ENCODE measurements at regions not wholly inside any gene's neighbourhood (a gene's known extent, or its start where the extent isn't known, plus 50 kb on each side); places are given as distances from the start of the nearest gene placed in this dataset.

DNA sequence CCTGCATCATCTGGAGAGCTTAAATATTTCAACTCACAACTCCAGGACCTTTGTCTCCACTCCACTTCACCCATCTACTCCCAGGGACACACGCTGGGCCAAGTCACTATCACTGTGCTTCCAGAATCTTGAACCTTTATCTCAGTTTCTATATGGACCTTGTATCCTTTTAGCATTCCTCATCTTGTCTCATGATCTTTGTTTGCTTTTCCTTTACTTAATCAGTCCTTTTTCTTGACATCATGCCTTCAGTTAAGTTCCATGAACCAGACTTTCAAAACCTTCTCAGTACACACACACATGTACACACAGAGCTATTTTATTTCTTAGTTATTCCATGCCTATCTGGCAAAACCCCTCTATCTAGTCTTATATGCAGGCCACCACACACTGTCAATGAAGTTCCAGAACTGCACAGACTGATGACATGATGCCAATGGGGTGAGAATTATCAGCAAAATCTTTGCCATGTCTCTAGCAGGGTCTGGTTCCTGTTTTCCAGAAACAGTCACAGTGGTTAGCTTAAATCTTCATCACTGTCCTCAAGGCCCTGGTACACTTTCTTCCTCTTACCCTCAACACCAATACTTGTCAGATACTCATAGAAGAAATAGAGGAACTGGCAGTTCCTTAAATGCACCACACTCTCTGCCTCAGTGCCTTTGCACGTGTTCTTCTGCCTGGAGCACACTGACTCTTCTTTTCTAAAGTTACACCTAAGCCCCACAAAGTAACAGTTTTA lies 77.6 kb upstream of the STARD13 start:
- no peak for DNase-seq
- no peaks in the 10 kb centered on the region for H3K27me3 ChIP-seq

DNA sequence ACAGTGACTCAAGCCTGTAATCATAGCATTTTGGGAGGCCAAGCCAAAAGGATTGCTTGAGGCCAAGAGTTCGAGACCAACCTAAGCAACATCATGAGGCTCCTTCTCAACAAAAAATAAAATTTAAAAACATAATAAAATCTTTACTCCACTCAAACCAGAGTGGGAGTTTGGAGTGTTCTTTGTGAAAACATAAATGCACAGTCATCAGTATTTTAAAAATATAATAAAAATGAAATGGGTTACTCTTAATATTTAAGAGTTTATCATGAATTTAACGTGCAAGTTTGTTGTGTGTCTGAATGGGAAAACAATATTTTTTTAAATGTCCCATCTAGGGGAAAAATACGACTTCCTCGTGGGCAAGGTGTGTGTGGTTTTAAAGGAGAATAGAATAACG lies 78.6 kb upstream of the STARD13 start:
- no peaks in the 10 kb centered on the region for H3K4me1 ChIP-seq
- no peaks in the 10 kb centered on the region for H3K36me3 ChIP-seq
- H3K27ac ChIP-seq = no peak overlapping the region
- no peak overlapping the region for H3K4me3 ChIP-seq
- H3K9me3 ChIP-seq (replicated peaks) = peaks cover 5% of the 10 kb centered on the region; the same call in 1 of the 2 replicates
- no peaks in the 10 kb centered on the region for H3K27me3 ChIP-seq
- DNase-seq = no peak

More for the DNA sequence above, 77.6 kb upstream of the STARD13 start:
- Histone ChIP-seq H3K4me3 (no peak overlapping the region), H3K36me3 (no peaks in the 10 kb centered on the region), H3K9me3 (replicated peaks) (peaks cover 5% of the 10 kb centered on the region; the same call in 1 of the 2 replicates), H3K4me1 (no peaks in the 10 kb centered on the region), H3K27ac (no peak overlapping the region)

DNA sequence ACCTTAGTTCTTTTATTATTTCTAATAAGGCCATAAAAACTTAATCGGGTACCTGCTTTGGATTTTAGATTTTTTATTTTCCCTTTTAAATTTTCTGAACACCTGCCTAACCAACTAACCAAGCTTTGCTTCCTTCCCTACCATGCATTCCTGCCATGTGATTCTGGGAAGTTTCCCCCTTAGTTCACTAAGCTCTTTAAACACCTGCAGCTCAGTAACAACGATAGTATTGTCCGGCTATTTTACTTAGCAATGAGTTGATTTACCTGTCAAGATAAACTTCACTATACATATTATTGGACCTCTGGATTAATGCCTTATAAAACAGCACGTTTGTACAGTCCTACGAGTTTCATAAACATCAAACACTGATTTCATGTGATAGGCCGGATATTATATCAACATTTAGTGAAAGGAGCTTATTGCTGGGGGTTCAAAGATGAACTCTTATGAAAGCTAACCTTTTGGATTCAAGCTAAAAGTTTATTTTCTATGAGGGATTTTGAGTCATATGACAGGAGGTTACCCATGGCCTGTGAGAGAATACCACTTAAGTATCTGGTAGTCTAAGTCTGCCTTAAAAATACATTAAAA lies 81.0 kb upstream of the STARD13 start:
- H3K27me3 ChIP-seq = no peaks in the 10 kb centered on the region
- 0 out of 2 replicates have a peak, but pooled peaks cover 5% of the 10 kb centered on the region for H3K9me3 ChIP-seq (replicated peaks)
- DNase-seq = no peak
- no peaks in the 10 kb centered on the region for H3K36me3 ChIP-seq
- no peak overlapping the region for H3K27ac ChIP-seq
- no peaks in the 10 kb centered on the region for H3K4me1 ChIP-seq
- H3K4me3 ChIP-seq = no peak overlapping the region

DNA sequence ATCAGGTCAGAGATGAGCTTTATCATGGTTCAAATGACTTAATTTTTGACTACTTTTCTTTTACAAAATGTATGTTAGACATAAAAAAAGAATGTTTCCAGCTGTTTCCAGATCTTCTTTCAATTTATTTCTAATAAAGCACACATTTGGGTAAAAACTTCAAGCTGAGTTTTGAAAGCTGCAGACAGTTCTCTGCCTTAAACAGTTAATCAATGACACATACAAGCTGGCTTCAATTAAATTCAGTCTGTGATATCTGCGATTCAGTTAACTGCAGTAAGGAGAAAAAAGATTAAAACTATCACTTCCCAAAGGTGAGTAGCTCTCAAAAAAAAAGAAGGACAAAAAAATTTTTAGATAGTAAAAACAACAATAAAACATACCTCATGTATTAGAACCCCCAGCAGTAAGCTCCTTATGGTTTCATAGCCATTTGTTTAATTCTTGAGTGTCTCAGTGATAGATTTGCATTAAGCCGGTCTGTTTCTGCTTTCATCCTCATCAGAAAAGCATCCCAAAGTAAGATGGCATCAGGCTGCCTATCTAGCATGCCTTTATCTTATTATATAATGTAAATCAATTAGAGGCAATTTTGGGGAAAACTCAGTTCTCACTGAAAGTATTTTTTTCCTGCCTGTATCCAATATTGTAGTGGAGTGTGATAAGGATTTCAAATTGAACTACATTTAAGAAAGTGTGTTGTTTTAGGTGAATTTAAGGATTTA lies 81.8 kb upstream of the STARD13 start:
- Histone ChIP-seq H3K4me1 (no peaks in the 10 kb centered on the region), H3K4me3 (no peak overlapping the region), H3K9me3 (replicated peaks) (0 out of 2 replicates have a peak, but pooled peaks cover 5% of the 10 kb centered on the region), H3K36me3 (no peaks in the 10 kb centered on the region), H3K27me3 (no peaks in the 10 kb centered on the region), H3K27ac (no peak overlapping the region)
- DNase-seq = no peak

DNA sequence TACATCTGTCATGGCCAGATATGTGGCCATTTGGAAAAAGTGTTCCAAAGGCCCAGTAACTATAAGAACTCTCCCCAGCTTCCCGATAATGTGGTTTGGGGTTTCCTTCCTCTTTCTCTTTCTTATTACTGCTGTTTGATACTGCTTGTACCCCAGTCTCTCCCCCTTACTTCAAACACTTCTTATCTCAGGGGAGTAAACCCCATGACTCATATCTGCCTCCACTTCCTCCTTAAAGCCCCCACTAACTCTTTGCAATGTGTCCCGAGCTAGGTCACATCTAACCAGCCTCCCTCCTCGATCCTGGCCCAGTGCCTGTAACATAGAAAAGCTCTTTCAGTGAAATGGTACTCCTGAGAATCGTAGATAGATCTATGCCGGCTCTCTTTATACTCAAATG lies 82.4 kb upstream of the STARD13 start:
- Histone ChIP-seq H3K4me1 (no peaks in the 10 kb centered on the region), H3K27ac (no peak overlapping the region), H3K36me3 (no peaks in the 10 kb centered on the region), H3K27me3 (no peaks in the 10 kb centered on the region), H3K9me3 (replicated peaks) (0 out of 2 replicates have a peak, but pooled peaks cover 5% of the 10 kb centered on the region), H3K4me3 (no peak overlapping the region)
- DNase-seq = no peak

DNA sequence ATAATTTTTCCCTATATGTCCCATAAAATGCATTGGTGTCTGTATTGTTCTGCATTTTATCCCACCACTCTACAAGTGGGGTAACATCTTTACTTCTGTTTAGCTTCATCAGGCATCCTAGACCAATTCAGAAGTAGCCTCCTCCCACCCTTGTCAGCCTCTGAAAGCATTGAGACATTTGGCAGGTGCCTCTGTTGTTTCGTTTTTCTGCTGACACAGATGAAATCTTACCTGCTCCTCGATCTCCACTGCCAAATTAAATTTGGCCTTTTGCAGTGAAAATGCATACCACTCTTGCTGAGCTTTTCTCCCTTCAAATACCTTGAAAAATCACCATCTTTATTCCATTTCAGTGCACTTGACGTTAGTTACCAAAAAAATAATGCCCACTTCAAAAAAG lies 83.5 kb upstream of the STARD13 start:
- no peaks in the 10 kb centered on the region for H3K36me3 ChIP-seq
- DNase-seq = no peak
- no peaks in the 10 kb centered on the region for H3K27me3 ChIP-seq
- no peak overlapping the region for H3K27ac ChIP-seq
- H3K4me3 ChIP-seq = no peak overlapping the region
- no peaks in the 10 kb centered on the region for H3K4me1 ChIP-seq
- H3K9me3 ChIP-seq (replicated peaks) = no peaks in the 10 kb centered on the region

DNA sequence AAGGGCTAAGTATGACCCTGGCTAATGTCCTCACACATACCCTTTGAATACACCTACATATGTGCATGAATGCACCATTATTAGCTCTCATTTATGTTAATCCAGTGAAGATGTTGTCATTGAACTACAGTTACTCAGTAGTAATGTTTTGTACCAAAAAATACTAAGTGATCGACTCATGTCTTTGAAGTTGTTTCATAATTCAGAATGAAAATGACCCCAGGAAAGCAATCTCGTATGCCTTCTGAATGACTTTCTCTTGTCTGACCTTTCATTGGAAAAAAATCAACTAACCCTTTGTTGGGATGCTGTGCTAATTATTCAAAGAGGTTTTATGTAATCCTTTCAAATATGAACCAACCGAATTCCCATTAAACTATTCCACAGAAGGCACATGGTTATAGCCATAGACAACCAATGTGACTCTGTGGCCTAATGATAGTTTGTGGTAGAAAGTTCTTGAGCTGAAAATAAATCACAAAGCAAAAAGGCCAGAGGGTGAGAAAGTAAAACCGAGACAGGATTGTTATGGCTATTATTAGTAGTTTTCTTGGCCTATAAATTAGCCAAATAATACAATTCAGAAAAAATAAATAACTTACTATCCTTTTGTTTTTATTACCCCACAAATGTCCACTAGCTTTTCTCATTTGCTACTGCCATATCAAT lies 86.8 kb upstream of the STARD13 start:
- no peak for DNase-seq
- no peaks in the 10 kb centered on the region for H3K27me3 ChIP-seq
- no peaks in the 10 kb centered on the region for H3K9me3 ChIP-seq (replicated peaks)
- H3K4me1 ChIP-seq = no peaks in the 10 kb centered on the region
- no peak overlapping the region for H3K27ac ChIP-seq
- no peak overlapping the region for H3K4me3 ChIP-seq
- no peaks in the 10 kb centered on the region for H3K36me3 ChIP-seq

DNA sequence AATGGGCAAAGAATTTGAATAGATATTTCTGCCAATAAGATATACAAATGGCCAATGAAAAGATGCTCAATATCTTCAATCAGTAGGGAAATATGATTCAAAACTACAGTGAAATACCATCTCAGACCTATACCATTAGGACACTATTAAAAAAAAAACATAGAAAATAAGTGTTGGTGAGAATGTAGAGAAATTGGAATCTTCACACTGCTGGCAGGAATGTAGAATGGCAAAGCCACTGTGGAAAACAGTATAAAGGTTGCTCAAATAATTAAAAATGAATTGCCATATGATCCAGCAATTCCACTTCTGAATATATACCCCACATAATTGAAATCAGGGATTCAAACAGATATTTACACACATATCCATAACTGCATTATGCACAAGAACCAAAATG lies 88.1 kb upstream of the STARD13 start:
- DNase-seq = no peak
- Histone ChIP-seq H3K4me1 (no peaks in the 10 kb centered on the region), H3K27ac (no peak overlapping the region), H3K27me3 (no peaks in the 10 kb centered on the region), H3K9me3 (replicated peaks) (no peaks in the 10 kb centered on the region), H3K36me3 (no peaks in the 10 kb centered on the region), H3K4me3 (no peak overlapping the region)

DNA sequence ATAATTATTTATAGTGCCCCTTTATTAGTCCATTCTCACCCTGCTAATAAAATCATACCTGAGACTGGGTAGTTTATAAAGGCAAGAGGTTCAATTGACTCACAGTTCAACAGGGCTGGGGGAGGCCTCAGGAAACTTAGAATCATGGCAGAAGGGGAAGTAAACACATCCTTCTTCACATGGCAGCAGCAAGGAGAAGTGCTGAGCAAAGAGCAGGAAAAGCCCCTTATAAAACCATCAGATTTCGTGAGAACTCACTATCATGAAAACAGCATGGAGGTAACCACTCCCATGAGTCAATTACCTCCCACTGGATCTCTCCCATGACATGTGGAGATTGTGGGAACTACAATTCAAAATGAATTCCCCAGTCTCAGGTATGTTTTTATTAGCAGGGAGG lies 89.9 kb upstream of the STARD13 start:
- H3K4me1 ChIP-seq = no peaks in the 10 kb centered on the region
- no peak overlapping the region for H3K4me3 ChIP-seq
- no peak for DNase-seq
- no peaks in the 10 kb centered on the region for H3K9me3 ChIP-seq (replicated peaks)
- no peaks in the 10 kb centered on the region for H3K27me3 ChIP-seq
- no peaks in the 10 kb centered on the region for H3K36me3 ChIP-seq
- no peak overlapping the region for H3K27ac ChIP-seq

DNA sequence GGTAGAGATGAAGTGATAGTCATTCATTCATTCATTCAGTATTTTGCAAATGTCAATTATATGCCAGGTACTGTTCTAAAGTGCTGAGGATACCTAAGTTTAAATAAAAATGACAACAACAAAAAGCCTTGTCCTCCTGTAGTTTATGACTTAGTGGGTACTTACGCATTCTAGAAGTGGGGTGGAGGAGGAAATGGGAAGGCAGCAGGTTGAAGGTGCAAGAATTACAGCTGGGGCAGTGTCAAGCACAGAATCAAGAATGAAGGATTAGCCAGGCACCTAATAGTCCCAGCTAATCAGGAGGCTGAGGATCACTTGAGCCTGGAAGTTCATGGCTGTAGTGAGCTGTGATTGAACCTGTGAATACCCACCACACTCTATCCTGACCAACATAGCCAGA lies 90.7 kb upstream of the STARD13 start:
- H3K27me3 ChIP-seq = no peaks in the 10 kb centered on the region
- H3K4me3 ChIP-seq = no peak overlapping the region
- H3K4me1 ChIP-seq = no peaks in the 10 kb centered on the region
- no peaks in the 10 kb centered on the region for H3K9me3 ChIP-seq (replicated peaks)
- DNase-seq = no peak
- no peaks in the 10 kb centered on the region for H3K36me3 ChIP-seq
- H3K27ac ChIP-seq = no peak overlapping the region

DNA sequence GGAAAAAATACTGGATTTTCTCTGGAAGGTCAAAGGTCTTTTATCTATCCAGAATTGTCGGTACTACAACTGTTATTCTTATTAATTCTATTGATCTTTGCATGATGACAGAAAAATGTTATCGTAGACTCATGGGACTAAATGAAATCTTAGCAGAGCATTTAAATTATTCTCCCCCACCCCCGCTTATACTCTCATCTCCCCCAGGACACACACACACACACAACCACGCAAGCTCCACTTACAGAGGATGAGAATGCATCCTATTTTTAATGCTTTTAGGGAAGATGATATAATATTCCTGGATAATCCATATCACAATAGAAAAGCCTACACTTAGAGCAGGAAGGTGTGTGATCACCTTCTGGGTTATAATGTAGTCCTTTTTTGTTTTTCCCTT lies 91.9 kb upstream of the STARD13 start:
- H3K9me3 ChIP-seq (replicated peaks) = no peaks in the 10 kb centered on the region
- no peaks in the 10 kb centered on the region for H3K27me3 ChIP-seq
- H3K4me1 ChIP-seq = no peaks in the 10 kb centered on the region
- H3K4me3 ChIP-seq = no peak overlapping the region
- DNase-seq = no peak
- no peaks in the 10 kb centered on the region for H3K36me3 ChIP-seq
- no peak overlapping the region for H3K27ac ChIP-seq

DNA sequence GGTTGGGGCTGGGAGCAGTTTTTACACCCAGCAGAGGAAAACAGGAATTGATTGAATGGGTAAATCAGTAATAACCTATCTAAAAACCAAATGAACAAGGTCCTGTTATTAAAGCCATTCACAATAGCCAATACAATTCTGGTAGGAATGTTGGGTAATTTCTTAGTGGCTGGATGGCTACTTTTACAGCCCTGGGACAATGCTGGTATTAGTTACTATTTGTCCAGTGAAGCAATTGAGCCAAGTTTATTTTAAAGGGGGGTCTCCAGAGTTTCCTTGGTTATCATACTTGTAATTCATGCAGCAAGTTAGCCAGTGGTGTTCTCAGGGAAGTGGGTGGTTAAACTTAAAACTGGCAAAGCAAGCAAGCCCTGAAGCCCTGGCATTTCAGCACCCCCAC lies 92.3 kb upstream of the STARD13 start:
- no peak overlapping the region for H3K4me3 ChIP-seq
- H3K9me3 ChIP-seq (replicated peaks) = no peaks in the 10 kb centered on the region
- H3K36me3 ChIP-seq = no peaks in the 10 kb centered on the region
- no peak overlapping the region for H3K27ac ChIP-seq
- no peak for DNase-seq
- no peaks in the 10 kb centered on the region for H3K27me3 ChIP-seq
- H3K4me1 ChIP-seq = no peaks in the 10 kb centered on the region

DNA sequence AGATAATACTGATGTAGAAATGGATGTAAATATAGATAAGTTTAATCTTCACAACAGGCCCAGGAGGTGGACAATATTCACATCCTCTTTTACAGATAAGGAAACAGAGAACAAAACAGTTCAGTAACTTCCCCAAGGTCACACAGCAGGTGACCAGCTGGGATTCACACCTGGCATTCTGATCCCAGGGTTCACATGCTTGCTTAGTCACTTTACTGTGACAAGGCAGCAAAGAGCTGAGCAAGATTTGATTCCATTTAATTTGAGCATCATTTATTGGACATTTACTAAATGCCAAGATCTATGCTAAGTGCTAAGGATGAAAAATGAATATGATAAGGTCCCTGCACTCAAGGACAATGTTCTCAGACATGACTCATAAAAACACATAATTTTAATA lies 94.1 kb upstream of the STARD13 start:
- Histone ChIP-seq H3K27ac (no peak overlapping the region), H3K9me3 (replicated peaks) (no peaks in the 10 kb centered on the region), H3K27me3 (no peaks in the 10 kb centered on the region), H3K36me3 (no peaks in the 10 kb centered on the region), H3K4me3 (no peak overlapping the region), H3K4me1 (no peaks in the 10 kb centered on the region)
- no peak for DNase-seq

DNA sequence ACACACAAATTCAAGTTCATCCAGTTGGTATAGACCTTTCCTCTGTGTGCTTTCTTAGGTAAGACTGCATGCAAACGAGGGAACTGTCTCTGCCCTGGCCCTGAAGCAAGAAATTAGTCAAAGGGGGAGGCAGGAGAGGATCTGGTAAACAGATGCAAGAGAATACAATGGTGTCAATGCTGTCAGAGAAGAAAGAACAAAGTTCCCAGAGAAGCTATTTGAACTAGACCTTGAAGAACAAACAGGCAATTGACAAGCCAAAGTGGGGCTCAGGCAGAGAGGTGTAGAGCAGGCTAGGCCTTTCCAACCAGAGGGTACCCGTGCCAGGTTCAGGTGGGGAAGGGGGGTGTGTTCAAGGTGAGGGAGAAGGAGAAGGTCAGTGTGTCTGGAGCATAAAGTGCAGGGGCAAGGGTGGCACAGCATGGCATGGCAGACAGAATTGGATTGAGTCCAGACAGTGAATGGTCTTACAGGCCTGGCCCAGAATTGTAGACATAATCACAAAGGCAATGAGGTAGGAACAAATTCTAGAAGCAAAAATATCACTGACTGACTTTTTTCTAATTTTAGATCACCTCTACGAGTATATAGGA lies 95.0 kb upstream of the STARD13 start:
- Histone ChIP-seq H3K36me3 (no peaks in the 10 kb centered on the region), H3K27me3 (no peaks in the 10 kb centered on the region), H3K4me3 (no peak overlapping the region), H3K27ac (no peak overlapping the region), H3K4me1 (no peaks in the 10 kb centered on the region), H3K9me3 (replicated peaks) (no peaks in the 10 kb centered on the region)
- DNase-seq = no peak

DNA sequence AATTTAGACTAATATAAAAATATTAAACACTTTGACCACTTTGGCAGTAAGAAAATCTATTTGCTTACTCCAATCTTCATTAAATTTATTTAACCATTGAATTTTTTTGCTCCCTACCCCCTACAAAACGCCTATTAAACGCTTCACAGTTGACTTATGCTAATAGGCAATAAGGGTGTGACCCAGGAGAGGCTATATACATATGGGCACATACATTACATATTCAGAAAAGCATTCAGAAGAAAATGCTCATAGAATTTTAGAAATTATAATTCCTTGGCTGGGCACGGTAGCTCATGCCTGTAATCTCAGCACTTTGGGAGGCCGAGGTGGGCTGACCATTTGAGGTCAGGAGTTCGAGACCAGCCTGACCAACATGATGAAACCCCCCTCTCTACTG lies 95.6 kb upstream of the STARD13 start:
- no peaks in the 10 kb centered on the region for H3K27me3 ChIP-seq
- H3K9me3 ChIP-seq (replicated peaks) = no peaks in the 10 kb centered on the region
- no peak overlapping the region for H3K27ac ChIP-seq
- H3K4me1 ChIP-seq = no peaks in the 10 kb centered on the region
- no peaks in the 10 kb centered on the region for H3K36me3 ChIP-seq
- H3K4me3 ChIP-seq = no peak overlapping the region
- DNase-seq = no peak
